HG03439 (cell line): ENCODE measurements at regions not wholly inside any gene's neighbourhood (a gene's known extent, or its start where the extent isn't known, plus 50 kb on each side); places are given as distances from the start of the nearest gene placed in this dataset.
"Not testable (repeated sequence)": the region's sequence is repeated elsewhere in the genome, so short reads cannot be mapped to it uniquely, and the experiment has no call there.

ENCODE experiments used
- ATAC-seq: cut with Tn5 transposase; IDR thresholded peaks from one replicate; pipeline ENCODE4 v1.9.1; 2021; ENCODE audit warnings: mild to moderate bottlenecking, moderate library complexity; ENCODE audit not compliant: unreplicated experiment

DNA sequence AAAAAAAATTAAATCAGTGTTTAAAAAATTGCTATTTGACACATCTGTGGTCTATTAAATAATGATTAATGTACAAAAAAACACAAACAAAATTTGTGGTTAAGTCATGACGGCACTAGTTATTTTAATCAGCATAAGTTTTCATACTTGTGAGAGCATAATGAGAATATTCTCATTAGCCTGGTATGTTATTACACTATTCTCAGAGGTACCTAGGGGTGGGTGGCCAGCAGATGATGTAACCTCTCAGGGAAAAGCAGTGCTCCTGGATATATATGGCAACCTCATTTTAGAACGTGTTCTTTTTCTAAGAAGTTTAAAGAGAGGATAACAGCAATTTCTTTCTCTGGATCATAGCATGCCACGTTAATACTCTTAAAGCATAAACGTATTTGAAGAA is 109.2 kb downstream of the GJA1 start:
- no peak for ATAC-seq

DNA sequence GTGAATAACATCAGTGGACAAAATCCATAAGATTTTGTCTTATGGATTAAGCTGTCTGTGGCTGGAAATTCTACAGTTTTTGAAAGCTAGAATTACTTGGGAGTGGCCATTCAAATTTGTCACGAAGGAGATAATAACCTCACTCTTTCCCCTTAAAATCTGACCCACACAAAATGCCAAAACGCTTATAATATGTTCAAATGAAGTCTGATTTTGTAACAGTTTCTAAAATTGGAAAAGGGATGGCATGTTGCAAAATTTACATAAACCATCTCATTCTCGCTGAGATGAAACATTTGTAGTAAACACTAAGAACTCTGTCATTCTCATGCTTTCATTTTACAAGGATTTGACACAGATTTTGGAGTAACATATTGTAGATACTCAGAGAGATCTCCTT is 112.7 kb downstream of the GJA1 start:
- ATAC-seq, result no peak

DNA sequence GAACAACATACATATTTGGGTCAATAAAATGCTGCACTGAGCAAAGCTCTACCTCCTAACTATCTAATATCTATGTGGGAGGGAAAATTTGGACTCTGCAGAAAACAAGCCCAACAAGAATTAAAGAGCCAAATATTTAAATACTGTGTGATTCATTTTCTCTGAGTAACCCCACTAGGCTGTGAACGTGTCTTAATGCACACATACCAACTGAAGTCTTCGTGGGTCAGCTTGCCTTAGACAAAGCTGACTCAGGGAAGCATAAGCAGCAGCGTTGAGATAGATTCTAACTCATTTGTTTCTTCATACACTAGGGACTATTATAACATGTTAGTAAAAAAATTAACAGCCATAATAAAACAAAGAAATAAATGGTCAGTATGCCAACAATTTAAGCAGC is 114.3 kb downstream of the GJA1 start:
- no peak for ATAC-seq

DNA sequence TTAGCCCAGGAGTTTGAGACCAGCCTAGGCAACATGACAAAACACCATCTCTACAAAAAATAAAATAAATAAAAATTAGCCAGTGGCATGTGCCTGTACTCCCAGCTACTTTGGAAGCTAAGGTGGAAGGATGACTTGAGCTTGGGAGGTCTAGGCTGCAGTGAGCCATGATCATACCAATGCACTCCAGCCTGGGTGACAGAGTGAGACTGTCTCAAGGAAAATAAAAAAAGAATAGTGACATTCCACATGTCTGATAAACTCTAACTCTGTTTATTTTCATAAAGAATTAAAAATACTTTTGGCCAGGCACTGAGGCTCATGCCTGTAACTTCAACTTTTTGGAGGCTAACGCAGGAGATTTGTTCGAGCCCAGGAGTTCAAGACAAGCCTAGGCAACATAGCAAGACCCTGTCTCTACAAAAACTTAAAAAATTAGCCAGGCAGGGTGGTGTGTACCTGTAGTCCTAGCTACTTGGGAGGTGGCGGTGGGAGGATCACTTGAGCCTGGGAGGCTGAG is 115.1 kb downstream of the GJA1 start:
- no peak for ATAC-seq

DNA sequence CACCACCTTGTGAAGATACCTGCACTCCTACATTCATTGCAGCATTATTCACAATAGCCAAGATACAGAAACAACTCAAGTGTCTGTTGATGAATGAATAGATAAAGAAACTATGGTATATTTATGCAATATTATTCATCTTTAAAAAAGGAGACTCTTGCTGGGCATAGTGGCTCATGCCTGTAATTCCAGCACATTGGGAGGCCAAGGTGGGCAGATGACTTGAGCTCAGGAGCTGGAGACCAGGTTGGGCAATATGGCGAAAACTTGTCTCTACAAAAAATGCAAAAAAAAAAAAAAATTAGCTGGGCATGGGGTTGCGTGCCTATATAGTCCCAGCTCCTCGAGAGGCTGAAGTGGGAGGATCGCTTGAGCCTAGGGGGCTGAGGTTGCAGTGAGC is 119.8 kb downstream of the GJA1 start:
- ATAC-seq, result no peak

DNA sequence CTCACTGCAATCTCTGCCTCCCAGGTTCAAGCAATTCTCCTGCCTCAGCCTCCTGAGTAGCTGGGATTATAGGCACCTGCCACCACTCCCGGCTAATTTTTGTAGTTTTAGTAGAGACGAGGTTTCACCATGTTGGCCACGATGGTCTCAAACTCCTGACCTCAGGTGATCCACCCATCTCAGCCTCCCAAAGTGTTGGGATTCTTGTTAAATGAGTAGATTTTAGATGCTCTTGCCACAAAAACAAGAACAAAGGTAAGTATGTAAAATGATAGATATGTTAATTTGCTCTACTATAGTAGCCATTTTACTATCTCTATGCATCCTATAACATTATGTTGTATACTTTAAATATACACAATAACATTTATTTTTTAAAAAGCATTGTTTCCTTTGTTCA is 120.7 kb downstream of the GJA1 start:
- ATAC-seq, result not testable (repeated sequence)

DNA sequence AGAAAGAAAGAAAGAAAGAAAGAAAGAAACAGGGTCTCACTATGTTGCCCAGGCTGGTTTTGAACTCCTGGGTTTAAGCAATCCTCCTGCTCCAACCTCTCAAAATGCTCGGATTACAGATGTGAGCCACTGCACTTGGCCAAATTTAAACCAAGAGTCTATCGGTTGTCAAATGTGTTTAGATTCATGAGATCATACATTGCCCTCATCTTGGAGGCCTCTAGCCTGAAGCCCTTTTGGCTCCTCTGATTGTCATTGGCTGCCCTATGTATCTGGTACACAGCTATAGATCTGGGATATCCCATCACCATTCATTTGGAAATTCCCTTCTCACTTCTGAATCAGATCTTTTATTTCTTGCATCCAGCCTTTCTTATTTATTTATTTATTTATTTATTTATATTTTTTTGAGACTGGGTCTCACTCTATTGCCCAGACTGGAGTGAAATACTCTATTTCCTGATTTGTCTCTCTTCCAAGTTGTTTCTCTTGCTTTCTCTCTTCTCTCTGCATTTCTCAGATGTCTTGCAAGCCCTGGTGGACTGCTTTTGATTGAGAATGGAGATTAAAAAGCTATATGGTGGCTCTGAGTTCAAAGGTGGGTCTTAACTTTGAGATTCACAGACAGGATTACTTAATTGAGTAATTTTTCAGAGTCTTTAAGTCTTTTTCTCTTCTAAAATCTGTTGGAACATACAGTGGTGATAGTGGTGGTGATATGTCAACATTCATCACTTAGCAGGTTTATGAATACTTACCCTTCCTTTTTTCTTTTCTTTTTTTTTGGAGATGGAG is 121.9 kb downstream of the GJA1 start:
- ATAC-seq, result no peak

DNA sequence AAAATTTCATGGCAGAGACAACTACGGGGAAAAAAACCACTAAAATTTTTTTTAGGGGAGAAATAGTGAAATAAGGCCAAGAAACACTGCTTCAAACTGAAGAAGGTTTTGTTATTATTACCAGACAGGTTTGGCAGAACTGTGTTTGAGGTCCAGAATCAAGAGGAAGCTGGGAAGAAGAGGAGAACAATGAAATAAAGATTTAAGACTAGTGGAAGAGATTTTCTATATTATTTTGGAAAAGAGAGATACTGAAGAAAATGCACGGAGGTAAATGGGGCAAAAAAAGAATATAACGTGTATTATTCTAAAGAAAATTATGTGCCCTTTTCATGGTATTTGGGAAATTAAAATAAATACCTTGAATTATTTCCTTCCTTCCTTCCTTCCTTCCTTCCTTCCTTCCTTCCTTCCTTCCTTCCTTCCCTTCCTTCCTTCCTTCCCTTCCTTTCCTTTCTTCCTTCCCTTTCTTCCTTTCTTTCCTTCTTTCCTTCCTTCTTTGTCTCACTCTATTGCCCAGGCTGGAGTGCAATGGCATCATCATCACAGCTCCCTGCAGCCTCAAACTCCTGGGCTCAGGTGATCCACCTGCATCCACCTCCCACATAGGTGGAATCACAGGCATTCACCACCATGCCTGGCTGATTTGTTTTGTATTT is 124.3 kb downstream of the GJA1 start:
- no peak for ATAC-seq

DNA sequence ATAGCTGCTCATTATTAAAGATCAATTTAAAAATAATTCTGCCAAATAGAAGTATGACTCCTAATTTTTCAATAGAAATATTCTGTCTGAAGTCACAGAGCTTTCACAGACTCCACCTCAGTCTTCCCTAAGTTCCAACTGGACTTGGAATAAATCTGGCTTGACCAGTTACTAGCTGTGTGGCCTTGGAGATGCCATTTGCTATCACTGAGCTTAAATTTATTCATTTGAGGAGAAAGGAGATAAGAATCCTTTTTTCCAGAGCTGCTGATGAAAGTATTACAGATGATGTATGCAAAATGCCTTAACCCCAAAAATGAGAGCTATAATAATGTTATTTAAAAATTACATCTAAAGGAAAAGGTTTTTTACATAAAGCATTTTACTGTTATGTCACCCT is 125.0 kb downstream of the GJA1 start:
- ATAC-seq, result no peak

DNA sequence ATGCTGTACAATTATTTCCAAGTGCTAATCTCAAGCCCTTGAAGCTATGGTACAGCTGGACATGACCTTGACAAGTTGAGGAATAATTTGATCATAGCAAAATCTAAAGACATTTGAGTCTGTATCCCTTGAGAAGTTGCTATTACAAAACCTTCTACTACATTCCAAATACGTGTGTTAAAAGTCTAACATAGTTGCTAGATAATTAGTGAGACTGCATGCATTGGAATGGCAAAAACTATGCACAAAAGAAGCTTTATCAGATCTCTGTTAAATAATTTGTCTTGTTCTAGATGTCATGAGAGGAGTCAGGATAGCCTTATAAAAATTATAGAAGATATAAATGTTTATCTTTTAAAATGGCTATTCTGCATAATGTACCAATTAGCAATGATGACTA is 127.8 kb downstream of the GJA1 start:
- ATAC-seq, result no peak

DNA sequence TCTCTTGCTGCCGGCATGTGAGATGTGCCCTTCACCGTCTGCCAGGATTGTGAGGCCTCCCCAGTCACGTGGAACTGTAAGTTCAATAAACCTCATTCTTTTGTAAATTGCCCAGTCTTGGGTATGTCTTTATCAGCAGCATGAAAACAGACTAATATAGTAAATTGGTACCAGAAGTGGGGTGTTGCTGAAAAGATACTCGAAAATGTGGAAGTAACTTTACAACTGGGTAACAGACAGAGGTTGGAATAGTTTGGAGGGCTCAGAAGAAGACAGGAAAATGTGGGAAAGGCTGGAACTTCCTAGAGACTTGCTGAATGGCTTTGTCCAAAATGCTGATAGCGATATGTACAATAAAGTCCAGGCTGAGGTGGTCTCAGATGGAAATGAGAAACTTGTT is 129.1 kb downstream of the GJA1 start:
- ATAC-seq, result not testable (repeated sequence)

DNA sequence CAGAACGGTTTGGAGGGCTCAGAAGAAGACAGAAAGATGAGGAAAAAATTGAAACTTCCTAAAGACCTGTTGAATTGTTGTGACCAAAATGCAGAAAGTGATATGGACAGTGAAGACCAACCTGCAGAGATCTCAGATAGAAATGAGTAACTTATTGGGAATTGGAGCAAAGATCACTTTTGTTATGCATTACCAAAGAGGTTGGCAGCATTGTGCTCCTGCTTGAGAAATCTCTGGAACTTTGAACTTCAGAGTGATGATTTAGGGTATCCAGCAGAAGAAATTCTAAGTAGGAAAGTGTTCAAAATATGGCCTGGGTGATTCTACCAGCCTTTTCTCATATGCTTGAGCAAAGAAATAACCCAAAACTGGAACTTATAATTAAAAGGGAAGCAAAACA is 136.0 kb downstream of the GJA1 start:
- no peak for ATAC-seq

DNA sequence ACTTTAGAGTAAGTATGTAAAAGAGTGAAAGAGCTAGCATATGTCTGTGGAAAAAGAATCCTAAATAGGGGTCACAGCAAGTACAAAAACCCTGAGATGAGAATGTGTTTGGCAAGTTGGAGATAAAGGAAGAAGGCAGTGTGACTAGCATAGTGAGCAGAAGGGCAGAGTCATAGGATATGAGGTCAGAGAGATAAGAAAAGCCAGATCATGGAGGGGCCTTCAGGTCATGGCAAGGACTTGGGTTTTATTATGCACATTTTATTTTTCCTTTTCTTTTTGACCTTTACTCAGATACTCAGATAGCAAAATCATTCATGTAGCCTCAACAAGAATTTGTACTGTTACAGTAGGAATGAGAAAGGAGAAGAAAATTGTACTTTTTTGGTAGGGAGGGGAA is 138.0 kb downstream of the GJA1 start:
- ATAC-seq, result no peak

DNA sequence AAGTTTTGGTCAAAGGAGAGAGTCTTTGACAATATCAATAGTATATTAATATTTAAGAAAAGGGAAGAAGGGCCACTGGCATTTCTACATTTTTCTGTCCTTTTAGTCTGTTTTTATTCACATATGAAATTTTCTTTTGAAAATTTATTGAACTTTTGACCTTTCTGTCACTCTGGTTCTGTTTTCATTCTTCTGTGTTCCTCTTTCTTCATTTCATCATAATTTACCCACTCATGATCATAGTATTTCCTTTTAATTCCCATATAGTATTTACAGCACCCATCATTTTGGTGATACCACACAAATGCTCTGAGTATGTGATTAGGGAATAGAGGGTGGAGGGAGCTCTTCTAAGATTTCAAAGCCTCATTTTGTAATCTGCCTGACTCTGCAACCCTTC is 142.8 kb downstream of the GJA1 start:
- ATAC-seq, result no peak

DNA sequence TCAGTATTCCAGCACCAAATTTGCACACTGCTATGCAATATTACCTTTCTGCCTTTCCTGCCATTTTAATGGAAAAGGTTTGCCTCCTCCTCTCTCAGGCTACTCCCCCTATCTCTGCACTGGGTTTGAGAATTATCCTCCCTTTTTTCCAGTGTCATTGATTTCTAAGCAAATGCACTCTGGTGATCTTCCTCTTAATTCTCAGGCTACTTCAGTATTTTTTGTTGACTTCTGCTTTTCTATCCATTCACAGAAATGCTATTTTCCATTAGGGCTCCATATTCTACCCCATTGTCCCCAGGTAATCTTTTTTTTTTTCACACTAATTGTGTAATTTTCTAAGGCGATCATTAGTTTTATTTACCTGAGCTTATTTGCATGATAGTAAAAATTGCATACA is 144.0 kb downstream of the GJA1 start:
- no peak for ATAC-seq

DNA sequence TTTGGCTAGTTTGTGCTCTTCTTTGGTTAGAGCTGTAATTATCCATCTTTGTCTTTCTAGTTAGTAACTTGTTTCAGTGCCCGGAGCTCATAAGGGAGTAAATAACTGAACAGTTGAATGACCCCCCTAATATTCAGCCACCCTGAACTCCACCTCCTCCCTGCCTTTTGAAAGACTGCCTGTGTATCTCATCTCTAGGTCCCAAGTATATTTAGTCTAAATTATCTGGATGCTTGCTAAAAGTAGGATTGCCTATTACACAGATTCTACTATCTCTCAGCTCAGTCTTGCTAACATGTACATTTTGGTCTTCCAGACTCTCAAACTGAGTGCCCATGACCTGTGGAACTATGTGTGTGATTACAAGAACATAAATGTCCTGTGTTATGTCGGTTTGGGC is 145.9 kb downstream of the GJA1 start:
- ATAC-seq, result no peak

DNA sequence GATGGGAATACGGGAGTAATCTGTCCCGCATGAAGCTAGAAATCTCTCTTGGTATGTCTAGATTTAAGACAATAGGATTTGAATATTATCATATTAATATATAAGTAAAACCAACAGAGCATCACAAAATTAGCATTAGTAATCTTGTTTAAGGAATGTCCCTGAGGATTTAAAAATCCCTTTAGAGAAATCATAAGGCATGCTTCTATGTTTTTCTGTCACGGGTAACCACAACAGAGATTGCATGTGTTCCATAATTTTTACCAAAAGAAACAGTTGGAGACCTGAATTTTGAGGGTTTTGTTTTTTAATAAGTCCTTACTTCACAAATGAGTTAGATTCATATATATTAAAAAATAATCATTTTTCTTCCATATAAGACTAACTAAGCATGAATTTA is 146.8 kb downstream of the GJA1 start:
- no peak for ATAC-seq

DNA sequence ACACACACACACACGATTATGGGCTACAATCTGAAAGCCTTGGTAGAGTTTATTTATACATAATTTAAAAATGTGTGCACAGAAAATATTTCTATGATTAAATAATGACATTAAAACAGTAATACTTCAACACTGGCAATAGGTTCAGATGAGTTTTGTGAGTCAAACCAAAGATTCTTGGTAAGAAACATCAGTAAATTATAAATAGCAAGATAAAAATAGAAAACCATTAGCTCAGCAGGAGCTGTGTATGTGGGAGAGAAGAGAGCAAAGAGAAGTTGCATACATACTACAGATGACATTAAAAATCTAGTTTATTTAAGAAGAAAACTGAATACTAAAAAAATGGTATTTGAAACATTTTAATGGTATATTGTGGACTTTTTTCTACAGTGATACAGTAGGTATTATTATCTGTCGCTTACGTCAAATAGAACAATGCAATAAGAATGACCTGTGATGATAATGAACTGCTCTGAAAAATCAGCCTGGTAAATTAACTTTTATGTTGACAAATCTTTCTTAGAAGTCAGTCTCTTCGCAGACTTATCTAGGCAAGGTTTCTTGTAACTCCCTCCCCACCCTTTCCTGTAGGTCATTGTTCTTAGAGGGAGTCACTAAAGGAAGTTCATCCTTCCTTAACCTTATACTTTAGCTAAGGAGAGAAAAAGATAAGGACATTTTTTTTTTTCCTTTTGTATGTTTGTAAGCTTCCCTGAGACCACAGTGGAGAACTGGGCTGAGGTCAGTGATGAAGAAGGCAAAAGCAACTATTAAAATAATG is 149.3 kb downstream of the GJA1 start:
- ATAC-seq, result no peak

DNA sequence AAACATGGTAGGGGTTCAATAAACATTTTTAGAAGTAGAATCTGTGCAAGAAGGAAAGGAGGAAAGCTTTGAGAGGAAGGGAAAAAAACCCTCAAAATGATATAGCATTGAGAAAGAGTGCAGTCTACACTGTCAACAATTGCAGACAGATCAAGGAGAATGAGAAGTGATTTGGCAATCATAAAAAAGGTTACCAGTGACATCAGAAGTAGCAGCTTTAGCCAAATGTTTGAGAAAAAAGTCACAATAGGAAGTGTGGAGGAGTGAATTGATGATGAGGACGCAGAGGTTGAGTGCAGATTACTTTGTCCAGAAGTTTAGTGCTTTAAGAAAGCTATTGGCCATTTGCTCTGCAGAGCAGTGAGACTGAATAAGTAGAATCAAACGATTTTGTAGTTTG is 155.0 kb downstream of the GJA1 start:
- ATAC-seq, result no peak

DNA sequence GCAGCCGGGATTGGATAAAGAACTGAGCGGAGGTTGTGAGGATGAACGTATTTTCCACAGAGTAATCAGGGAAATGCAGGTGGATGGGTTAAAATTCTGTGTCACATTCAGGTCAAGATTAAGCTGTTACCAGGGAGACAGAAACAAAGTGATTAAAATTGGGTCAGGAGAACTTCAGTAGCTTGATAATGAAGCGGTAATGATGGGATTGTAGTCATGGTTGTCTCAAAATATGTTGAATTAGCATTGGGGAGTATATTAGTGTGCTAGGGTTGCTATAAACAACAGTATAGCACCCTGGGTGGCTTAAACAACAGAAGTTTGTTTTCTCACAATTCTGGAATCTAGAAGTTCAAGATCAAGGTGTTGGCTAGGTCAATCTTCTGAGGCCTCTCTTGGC is 155.5 kb downstream of the GJA1 start:
- ATAC-seq, result no peak

DNA sequence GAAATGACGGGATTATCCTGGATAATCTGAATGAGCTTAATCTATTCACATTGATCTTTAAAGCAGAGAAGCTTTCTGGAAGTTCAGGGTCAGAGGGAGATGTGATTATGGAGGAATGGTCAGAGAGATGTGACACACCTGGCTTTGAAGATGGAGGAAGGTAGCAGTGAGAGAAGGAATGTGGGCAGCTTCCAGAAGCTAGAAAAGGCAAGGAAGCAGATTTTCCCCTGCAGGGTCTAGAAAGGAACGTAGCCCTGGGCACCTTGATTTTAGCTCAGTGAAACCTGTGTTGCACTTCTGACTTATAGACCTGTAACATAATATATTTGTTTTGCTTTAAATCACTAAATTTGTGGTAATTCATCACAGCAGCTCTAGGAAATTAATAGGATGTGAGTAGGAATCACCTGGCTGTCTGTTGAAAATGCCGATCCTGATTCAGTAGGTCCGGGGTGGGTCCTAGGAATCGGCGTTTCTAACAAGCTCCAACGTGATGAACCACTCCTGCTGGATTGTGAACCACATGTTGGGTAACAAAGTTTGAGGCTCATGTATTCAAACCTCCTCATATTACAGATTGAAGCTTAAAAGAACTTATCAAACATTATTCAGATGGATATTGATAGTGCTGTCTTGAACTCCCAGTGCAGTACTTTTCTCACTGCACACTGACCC is 157.0 kb downstream of the GJA1 start:
- ATAC-seq, result no peak
